ENCODE measurements at regions not wholly inside any gene's neighbourhood (a gene's known extent, or its start where the extent isn't known, plus 50 kb on each side); places are given as distances from the start of the nearest gene placed in this dataset.
"Not testable (repeated sequence)": the region's sequence is repeated elsewhere in the genome, so short reads cannot be mapped to it uniquely, and the experiment has no call there.

DNA sequence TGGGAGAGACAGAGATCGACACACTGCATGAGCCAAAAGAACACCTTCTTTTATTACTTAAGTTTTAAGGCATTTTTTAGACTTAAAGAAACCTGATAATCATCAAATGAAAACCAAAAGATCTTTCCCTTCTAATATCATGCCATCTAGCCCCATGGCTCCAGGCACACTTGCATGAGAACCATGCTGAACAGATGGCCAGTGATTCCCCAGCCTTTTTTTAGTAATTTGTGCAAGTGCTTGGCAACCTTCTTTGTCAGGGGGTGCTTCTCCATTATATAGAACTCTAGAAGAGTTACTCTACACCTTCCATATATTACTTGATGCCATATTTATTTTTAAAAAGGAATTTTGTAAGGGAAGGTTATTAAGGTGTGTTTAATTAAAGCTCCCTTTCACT, 182.2 kb upstream of the TEX13C start:
- no peaks in the 10 kb centered on the region for H3K27me3 ChIP-seq (ENCODE audit: low read depth)

DNA sequence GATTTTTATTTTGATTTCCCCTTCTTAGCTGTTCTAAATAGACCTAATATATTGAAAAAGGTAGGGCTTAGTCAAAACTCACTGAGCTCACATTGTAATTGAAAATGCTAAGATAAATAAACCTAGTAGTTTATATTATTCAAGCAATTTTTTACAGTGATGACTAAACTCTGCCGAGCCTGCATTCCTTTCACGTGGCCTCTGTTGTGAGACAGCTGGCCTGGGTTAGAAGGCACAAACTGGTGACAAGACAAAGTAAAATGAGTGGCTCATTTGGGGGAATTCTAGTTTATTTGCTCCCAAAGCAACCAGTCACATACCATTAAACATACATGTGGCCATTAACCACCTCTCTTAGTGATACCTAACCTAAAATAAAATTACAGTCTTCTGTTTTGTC, 169.4 kb upstream of the TEX13C start:
- DNase-seq, result no peak
- Histone ChIP-seq H3K27me3 (ENCODE audit: low read depth) (no peaks in the 10 kb centered on the region), H3K36me3 (no peaks in the 10 kb centered on the region), H3K9me3 (replicated peaks) (no peaks in the 10 kb centered on the region), H3K27ac (replicated peaks) (no peak overlapping the region), H3K4me1 (no peaks in the 10 kb centered on the region), H3K4me3 (no peak overlapping the region)
- intact Hi-C loops (cut with micrococcal nuclease), result no loop called here
- TF ChIP-seq, protein P1, sequence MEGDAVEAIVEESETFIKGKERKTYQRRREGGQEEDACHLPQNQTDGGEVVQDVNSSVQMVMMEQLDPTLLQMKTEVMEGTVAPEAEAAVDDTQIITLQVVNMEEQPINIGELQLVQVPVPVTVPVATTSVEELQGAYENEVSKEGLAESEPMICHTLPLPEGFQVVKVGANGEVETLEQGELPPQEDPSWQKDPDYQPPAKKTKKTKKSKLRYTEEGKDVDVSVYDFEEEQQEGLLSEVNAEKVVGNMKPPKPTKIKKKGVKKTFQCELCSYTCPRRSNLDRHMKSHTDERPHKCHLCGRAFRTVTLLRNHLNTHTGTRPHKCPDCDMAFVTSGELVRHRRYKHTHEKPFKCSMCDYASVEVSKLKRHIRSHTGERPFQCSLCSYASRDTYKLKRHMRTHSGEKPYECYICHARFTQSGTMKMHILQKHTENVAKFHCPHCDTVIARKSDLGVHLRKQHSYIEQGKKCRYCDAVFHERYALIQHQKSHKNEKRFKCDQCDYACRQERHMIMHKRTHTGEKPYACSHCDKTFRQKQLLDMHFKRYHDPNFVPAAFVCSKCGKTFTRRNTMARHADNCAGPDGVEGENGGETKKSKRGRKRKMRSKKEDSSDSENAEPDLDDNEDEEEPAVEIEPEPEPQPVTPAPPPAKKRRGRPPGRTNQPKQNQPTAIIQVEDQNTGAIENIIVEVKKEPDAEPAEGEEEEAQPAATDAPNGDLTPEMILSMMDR (IDR thresholded peaks at IDR 0.05; ENCODE audit: borderline replicate concordance), result no peak

More for the DNA sequence above, 182.2 kb upstream of the TEX13C start:
- intact Hi-C loops (cut with micrococcal nuclease), result no loop called here
- H3K36me3 ChIP-seq, result no peaks in the 10 kb centered on the region
- H3K27ac ChIP-seq (replicated peaks), result no peak overlapping the region
- TF ChIP-seq, protein P1 (IDR thresholded peaks at IDR 0.05; ENCODE audit: borderline replicate concordance), result no peak
- no peak for DNase-seq
- no peak overlapping the region for H3K4me3 ChIP-seq
- no peaks in the 10 kb centered on the region for H3K9me3 ChIP-seq (replicated peaks)
- no peaks in the 10 kb centered on the region for H3K4me1 ChIP-seq

DNA sequence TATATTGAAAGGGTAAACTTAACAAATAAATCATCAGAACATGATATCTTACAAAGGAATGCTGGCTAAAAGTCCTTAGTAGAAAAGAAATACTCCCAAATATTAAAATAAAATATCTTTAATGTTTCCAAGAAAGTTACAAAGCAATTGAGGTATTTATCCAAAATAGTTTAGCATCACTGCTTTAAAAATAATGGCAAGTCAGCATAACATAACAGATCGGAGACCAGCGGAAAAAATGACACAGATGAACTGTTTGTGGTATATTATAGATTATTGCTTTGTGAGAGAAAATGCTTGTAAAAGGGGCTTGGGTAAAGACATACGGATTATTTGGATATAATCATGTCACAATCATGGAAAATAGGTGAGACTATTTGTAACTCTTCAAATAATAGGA, 168.5 kb upstream of the TEX13C start:
- DNase-seq, result no peak
- Histone ChIP-seq H3K4me1 (no peaks in the 10 kb centered on the region), H3K9me3 (replicated peaks) (no peaks in the 10 kb centered on the region), H3K27me3 (ENCODE audit: low read depth) (no peaks in the 10 kb centered on the region), H3K36me3 (no peaks in the 10 kb centered on the region), H3K4me3 (no peak overlapping the region), H3K27ac (replicated peaks) (no peak overlapping the region)
- TF ChIP-seq, protein P1 (IDR thresholded peaks at IDR 0.05; ENCODE audit: borderline replicate concordance), result no peak
- intact Hi-C loops (cut with micrococcal nuclease), result no loop called here

DNA sequence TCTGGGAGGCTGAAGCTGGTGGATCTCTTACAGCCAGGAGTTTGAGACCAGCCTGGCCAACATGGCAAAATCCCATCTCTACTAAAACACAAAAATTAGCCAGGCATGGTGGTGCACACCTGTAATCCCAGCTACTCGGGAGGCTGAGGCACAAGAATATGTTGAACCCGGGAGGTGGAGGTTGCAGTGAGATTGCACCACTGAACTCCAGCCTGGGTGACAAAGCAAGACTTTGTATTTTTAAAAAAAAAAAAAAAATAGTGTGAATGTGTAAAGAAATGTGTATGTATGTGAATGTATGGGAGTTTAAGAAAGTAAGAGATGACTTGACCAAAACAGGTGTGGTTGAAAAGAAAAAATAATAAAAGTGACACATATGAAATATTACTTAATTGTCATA, 167.7 kb upstream of the TEX13C start:
- DNase-seq, result no peak

DNA sequence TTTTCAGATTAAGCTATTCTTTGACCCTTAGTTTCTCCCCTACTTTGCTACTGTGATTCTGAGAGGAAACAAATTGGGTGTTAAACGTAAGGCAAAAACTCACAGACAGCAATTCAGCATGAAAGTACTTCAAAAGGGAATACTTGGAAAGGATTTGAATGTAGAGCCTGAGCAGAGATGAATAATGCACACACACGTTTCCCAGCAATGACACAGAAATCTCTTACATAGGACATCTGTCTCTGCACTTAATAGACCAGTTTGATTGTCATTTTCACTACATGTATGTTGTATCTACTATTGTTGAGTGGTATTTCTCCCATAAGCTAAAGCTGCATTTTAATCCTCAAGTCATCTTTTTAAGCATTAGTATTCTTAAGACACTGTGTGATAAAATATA, 166.1 kb upstream of the TEX13C start:
- Histone ChIP-seq H3K27me3 (ENCODE audit: low read depth) (no peaks in the 10 kb centered on the region), H3K4me1 (no peaks in the 10 kb centered on the region), H3K4me3 (no peak overlapping the region), H3K27ac (replicated peaks) (no peak overlapping the region), H3K36me3 (no peaks in the 10 kb centered on the region), H3K9me3 (replicated peaks) (no peaks in the 10 kb centered on the region)
- DNase-seq, result no peak
- TF ChIP-seq, protein P1 (IDR thresholded peaks at IDR 0.05; ENCODE audit: borderline replicate concordance), result no peak
- intact Hi-C loops (cut with micrococcal nuclease), result no loop called here

More for the DNA sequence above, 167.7 kb upstream of the TEX13C start:
- no peaks in the 10 kb centered on the region for H3K9me3 ChIP-seq (replicated peaks)
- intact Hi-C loops (cut with micrococcal nuclease), result no loop called here
- H3K27ac ChIP-seq (replicated peaks), result no peak overlapping the region
- H3K4me3 ChIP-seq, result no peak overlapping the region
- no peaks in the 10 kb centered on the region for H3K36me3 ChIP-seq
- H3K27me3 ChIP-seq (ENCODE audit: low read depth), result no peaks in the 10 kb centered on the region
- H3K4me1 ChIP-seq, result no peaks in the 10 kb centered on the region
- TF ChIP-seq, protein P1 (IDR thresholded peaks at IDR 0.05; ENCODE audit: borderline replicate concordance), result no peak

DNA sequence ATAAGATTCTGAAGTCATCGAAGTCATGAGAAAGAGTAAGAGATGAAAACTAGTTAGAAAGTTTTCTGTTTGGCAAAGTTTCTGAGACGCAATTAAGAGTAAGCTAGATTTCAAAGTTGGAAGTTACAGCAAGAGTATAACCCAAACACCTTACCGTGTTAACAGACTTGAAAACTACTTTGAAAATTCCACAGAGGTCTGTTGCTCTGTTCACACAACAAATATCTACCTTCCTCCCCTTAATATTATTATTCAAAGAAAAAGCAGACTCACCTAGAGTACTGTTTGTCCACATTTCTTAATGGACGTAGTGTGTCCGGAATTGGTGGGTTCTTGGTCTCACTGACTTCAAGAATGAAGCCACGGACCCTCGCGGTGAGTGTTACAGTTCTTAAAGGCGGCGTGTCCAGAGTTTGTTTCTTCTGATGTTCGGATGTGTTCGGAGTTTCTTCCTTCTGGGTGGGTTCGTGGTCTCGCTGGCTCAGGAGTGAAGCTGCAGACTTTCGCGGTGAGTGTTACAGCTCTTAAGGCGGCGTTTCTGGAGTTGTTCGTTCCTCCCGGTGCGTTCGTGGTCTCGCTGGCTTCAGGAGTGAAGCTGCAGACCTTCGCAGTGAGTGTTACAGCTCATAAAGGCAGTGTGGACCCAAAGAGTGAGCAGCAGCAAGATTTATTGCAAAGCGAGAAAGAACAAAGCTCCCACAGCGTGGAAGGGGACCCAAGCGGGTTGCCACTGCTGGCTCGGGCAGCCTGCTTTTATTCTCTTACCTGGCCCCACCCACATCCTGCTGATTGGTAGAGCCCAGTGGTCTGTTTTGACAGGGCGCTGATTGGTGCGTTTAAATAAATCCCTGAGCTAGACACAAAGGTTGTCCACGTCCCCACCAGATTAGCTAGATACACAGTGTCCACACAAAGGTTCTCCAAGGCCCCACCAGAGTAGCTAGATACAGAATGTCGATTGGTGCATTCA, 165.1 kb upstream of the TEX13C start:
- intact Hi-C loops (cut with micrococcal nuclease); H3K4me3 ChIP-seq; H3K27me3 ChIP-seq (ENCODE audit: low read depth); H3K27ac ChIP-seq (replicated peaks); DNase-seq; H3K4me1 ChIP-seq; H3K9me3 ChIP-seq (replicated peaks); H3K36me3 ChIP-seq: not testable (repeated sequence)

DNA sequence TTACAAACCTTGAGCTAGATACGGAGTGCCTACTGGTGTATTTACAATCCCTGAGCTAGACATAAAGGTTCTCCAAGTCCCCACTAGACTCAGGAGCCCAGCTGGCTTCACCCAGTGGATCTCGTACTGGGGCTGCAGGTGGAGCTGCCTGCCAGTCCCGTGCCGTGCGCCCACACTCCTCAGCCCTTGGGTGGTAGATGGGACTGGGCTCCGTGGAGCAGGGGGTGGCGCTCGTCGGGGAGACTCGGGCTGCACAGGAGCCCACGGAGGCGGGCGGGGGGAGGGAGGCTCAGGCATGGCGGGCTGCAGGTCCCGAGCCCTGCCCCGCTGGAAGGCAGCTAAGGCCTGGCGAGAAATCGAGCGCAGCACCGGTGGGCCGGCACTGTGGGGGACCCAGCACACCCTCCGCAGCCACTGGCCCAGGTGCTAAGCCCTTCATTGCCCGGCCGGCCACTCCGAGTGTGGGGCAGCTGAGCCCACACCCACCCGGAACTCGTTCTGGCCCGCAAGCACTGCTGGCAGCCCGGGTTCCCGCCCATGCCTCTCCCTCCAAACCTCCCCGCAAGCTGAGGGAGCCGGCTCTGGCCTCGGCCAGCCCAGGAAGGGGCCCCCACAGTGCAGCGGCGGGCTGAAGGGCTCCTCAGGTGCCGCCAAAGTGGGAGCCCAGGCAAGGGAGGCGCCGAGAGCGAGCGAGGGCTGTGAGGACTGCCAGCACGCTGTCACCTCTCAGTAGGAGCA, 164.2 kb upstream of the TEX13C start:
- intact Hi-C loops (cut with micrococcal nuclease); DNase-seq; H3K9me3 ChIP-seq (replicated peaks); H3K27me3 ChIP-seq (ENCODE audit: low read depth); H3K4me3 ChIP-seq; H3K27ac ChIP-seq (replicated peaks); H3K4me1 ChIP-seq; H3K36me3 ChIP-seq: not testable (repeated sequence)

All from left ventricle myocardium inferior (tissue), 1 donor.